ENCODE measurements at regions not wholly inside any gene's neighbourhood (a gene's known extent, or its start where the extent isn't known, plus 50 kb on each side); places are given as distances from the start of the nearest gene placed in this dataset.
"Not testable (repeated sequence)": the region's sequence is repeated elsewhere in the genome, so short reads cannot be mapped to it uniquely, and the experiment has no call there.

GRCh38 chr14:40218282-40218941 is 786.2 kb upstream of the FBXO33 start:
- intact Hi-C loops (cut with DNase I), result no loop called here
- Histone ChIP-seq H3K9me3 (peaks cover 0 to 3% (median 0%) of the 10 kb centered on the region in 3 donors), H3K27me3 (no peaks in the 10 kb centered on the region), H3K36me3 (replicated peaks in 1 of 2; ENCODE audit: insufficient read depth in 1 of 2, low read depth in 2 of 2) (no peaks in the 10 kb centered on the region), H3K4me3 (no peak overlapping the region), H3K27ac (no peak overlapping the region), H3K4me1 (no peaks in the 10 kb centered on the region)
- no peak for TF ChIP-seq POLR2A (IDR thresholded peaks at IDR 0.05)
- TF ChIP-seq CTCF (IDR thresholded peaks at IDR 0.05), result no peak
- ATAC-seq, result no peak
- DNase-seq, result no peak
- WGBS, 2 donors, result 67 to 70% methylated on average over 6 of the region's 6 CpGs

GRCh38 chr14:40216976-40217375 is 784.7 kb upstream of the FBXO33 start:
- no peaks in the 10 kb centered on the region for H3K4me1 ChIP-seq
- no peak for DNase-seq
- no peaks in the 10 kb centered on the region for H3K27me3 ChIP-seq
- H3K4me3 ChIP-seq, result no peak overlapping the region
- H3K9me3 ChIP-seq, result peaks cover 0 to 3% (median 0%) of the 10 kb centered on the region in 3 donors
- WGBS, 2 donors, result 93 to 96% methylated on average over 9 to 22 of the region's 22 CpGs
- no peak overlapping the region for H3K27ac ChIP-seq
- intact Hi-C loops (cut with DNase I), result no loop called here
- ATAC-seq, result no peak
- no peak for TF ChIP-seq CTCF (IDR thresholded peaks at IDR 0.05)
- no peak for TF ChIP-seq POLR2A (IDR thresholded peaks at IDR 0.05)
- H3K36me3 ChIP-seq (replicated peaks in 1 of 2; ENCODE audit: insufficient read depth in 1 of 2, low read depth in 2 of 2), result no peaks in the 10 kb centered on the region

GRCh38 chr14:40216408-40216807 is 784.2 kb upstream of the FBXO33 start:
- intact Hi-C loops (cut with DNase I); DNase-seq; H3K36me3 ChIP-seq (replicated peaks in 1 of 2; ENCODE audit: insufficient read depth in 1 of 2, low read depth in 2 of 2); H3K27ac ChIP-seq; H3K4me1 ChIP-seq; H3K27me3 ChIP-seq; H3K9me3 ChIP-seq; ATAC-seq; H3K4me3 ChIP-seq: not testable (repeated sequence)
- WGBS, 2 donors, result 87 to 88% methylated on average over 18 of the region's 18 CpGs

- no peak for DNase-seq
- no peak for ATAC-seq
- H3K27ac ChIP-seq, result no peak overlapping the region
- H3K4me1 ChIP-seq, result no peaks in the 10 kb centered on the region
- no peaks in the 10 kb centered on the region for H3K36me3 ChIP-seq (replicated peaks in 1 of 2; ENCODE audit: insufficient read depth in 1 of 2, low read depth in 2 of 2)
- intact Hi-C loops (cut with DNase I), result no loop called here
- no peak overlapping the region for H3K4me3 ChIP-seq
- no peak for TF ChIP-seq CTCF (IDR thresholded peaks at IDR 0.05)
- TF ChIP-seq POLR2A (IDR thresholded peaks at IDR 0.05), result no peak
- H3K27me3 ChIP-seq, result no peaks in the 10 kb centered on the region
- H3K9me3 ChIP-seq, result peaks cover 0 to 3% (median 0%) of the 10 kb centered on the region in 3 donors
Observed at GRCh38 chr14:40213701-40214100, 781.5 kb upstream of the FBXO33 start.

GRCh38 chr14:40204441-40205175 is 772.4 kb upstream of the FBXO33 start:
- Histone ChIP-seq H3K36me3 (replicated peaks in 1 of 2; ENCODE audit: insufficient read depth in 1 of 2, low read depth in 2 of 2) (no peaks in the 10 kb centered on the region), H3K4me1 (no peaks in the 10 kb centered on the region), H3K4me3 (no peak overlapping the region), H3K9me3 (no peaks in the 10 kb centered on the region), H3K27me3 (no peaks in the 10 kb centered on the region), H3K27ac (no peak overlapping the region)
- DNase-seq (no peak), ATAC-seq (no peak)
- TF ChIP-seq POLR2A (IDR thresholded peaks at IDR 0.05) (no peak), CTCF (IDR thresholded peaks at IDR 0.05) (no peak)
- intact Hi-C loops (cut with DNase I), result no loop called here
- WGBS, 2 donors, result 69 to 83% methylated on average over 5 to 11 of the region's 11 CpGs
